ENCODE measurements at regions not wholly inside any gene's neighbourhood (a gene's known extent, or its start where the extent isn't known, plus 50 kb on each side); places are given as distances from the start of the nearest gene placed in this dataset.
"Not testable (repeated sequence)": the region's sequence is repeated elsewhere in the genome, so short reads cannot be mapped to it uniquely, and the experiment has no call there.

DNA sequence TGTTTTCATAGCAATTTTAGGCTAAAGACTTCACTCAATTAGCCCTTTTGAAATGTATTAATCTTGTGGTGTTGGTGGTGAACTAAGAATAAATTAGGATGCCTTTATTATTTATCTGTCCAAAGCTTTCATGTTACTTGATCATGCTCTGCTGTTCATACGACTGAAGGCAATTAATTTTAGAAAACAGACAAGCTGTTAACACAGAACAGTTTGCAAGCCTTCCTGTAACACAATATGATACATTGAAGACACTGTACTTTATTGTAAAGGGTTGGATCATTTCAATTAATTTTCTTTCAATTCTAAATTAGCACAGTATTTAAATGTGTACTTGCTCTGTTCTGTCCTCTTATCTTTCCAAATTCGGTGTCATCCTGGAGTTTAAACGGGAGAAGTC is 794.3 kb upstream of the MIR17HG start:
- no peak for DNase-seq (ENCODE audit: low read depth in 4 of 4, low spot score in 3 of 4)

DNA sequence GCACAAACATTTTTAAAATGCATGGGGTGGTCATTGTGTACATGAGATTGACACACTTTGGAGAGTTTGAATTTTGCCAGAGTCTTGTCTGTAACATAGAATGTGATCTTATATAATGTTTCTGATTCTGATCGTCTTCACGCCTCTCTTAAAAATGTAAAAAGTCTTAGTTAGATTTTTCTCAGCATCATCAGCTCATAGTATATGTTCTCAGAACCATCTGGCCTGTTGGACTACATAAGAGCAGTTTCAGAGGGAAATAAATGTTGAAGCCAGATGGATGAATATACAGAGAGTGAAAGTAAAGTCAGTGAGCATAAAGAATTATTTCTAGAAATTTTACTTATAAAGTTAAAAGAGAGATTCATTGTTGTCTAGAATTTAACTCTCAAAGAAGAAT is 789.9 kb upstream of the MIR17HG start:
- no peak for DNase-seq (ENCODE audit: low read depth in 4 of 4, low spot score in 3 of 4)

- DNase-seq (ENCODE audit: low read depth in 4 of 4, low spot score in 3 of 4): peak in 2 of 4 donors; percentile 5 to 9
These were observed 785.0 kb upstream of the MIR17HG start for GRCh38 chr13:90562443-90562842.

DNA sequence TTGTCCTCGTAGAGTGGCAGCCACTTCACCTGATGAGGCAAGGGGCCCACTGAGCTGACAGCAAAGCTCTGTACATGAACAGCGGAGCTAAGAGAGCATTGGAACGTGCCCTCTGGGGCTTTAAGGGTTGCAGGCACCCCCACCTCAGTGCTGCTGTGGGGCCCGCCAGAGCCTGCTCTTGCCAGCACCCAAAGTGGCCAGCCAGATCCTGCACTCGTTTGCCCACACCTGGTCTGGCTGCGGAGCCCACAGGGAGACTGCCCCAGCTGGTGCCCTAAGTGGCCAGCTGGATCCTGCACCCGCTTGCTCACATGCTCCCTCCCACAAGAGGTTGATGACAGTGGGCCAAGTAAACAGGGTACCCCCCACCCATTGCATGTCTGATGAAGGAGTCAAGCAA is 783.4 kb upstream of the MIR17HG start:
- DNase-seq (ENCODE audit: low read depth in 4 of 4, low spot score in 3 of 4): no peak

GRCh38 chr13:90564566-90564965 is 782.9 kb upstream of the MIR17HG start:
- no peak for DNase-seq (ENCODE audit: low read depth in 4 of 4, low spot score in 3 of 4)

DNA sequence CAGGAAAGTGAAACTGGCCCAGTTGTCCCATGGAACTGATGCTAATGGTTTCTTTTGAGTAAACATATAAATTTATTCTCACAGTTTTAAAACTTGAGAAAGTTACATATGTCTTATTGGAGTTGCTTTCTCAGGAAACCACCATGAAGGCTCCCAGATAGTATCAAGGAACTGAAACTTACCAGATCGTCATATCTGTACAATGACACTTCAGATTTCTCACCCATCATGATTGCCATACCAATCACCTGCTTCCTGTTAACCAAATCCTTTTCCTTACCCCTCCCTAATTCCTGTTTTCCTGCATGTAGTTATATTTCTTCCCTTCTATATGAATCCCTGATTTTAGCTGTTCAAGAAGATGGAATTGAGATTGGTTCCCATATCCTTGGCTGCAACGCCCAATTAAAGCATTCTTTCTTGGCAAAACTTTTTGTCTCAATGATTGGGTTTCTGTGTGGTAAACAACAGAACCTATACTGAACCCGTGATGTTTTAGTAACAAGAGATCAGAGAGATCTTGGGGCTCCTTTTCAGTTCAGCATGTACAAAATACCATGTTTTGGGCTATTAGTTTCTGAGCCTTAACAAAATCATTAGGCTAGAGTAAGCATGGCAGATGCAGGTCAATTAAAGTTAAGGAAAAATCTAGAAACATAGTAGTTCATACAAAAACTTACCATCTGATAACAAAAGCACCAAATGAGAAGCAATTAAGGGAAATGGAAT is 781.3 kb upstream of the MIR17HG start:
- no peak for DNase-seq (ENCODE audit: low read depth in 4 of 4, low spot score in 3 of 4)

DNA sequence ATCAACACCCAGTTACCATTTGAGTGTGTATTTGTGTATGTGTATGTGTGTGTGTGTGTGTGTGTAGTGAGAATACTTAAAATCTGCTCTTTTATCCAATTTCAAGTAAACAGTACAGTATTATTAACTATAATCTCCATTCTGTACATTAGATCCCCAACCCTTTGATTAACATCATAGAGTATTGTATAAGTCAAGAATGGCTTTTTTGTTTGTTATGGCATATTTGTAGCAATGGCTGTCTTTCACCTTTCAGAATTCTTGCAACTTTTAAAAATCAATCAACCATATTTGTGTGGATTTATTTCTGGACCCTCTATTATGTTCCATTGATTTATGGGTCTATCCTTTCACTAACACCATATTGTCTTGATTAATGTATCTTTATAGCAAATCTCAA is 779.3 kb upstream of the MIR17HG start:
- DNase-seq (ENCODE audit: low read depth in 4 of 4, low spot score in 3 of 4): no peak

GRCh38 chr13:90576067-90576466 is 771.4 kb upstream of the MIR17HG start:
- DNase-seq (ENCODE audit: low read depth in 4 of 4, low spot score in 3 of 4): no peak

DNA sequence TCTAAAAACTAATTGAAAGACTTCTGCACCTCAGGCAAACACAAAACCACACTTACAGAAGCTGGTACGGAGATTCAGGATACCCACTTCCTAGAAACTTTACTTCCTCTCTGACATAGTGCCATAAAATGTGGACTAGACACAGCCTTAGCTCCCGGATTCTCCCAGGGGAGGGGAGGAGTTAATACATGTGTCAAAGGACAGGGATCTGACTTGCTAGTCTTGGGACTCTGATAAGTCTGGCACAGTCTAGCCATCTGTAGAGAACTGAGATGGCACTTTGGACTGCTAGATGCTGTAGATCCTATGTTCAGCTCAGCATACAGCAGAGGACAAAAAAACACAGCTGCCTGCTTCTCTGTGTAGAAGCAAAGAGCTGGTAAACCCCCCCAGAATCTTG is 769.8 kb upstream of the MIR17HG start:
- no peak for DNase-seq (ENCODE audit: low read depth in 4 of 4, low spot score in 3 of 4)

DNA sequence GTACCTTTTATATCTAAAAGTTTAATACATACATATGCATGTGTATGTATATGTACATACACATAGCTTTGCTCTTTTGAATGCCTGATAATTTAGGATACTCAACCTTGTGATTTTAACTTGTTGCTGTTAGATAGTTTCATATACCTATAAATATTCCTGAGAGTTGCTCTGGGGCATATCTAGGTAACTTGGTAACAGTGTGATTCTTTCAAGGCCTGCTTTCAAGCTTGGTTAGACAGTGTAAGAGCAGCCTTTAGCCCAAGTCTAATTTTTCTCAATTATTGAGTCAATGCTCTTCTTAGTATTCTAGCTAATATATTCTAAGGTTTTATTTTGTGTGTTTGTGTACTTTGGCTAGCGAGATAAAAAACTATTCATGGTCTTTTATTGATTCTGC is 762.1 kb upstream of the MIR17HG start:
- DNase-seq (ENCODE audit: low read depth in 4 of 4, low spot score in 3 of 4): no peak

DNA sequence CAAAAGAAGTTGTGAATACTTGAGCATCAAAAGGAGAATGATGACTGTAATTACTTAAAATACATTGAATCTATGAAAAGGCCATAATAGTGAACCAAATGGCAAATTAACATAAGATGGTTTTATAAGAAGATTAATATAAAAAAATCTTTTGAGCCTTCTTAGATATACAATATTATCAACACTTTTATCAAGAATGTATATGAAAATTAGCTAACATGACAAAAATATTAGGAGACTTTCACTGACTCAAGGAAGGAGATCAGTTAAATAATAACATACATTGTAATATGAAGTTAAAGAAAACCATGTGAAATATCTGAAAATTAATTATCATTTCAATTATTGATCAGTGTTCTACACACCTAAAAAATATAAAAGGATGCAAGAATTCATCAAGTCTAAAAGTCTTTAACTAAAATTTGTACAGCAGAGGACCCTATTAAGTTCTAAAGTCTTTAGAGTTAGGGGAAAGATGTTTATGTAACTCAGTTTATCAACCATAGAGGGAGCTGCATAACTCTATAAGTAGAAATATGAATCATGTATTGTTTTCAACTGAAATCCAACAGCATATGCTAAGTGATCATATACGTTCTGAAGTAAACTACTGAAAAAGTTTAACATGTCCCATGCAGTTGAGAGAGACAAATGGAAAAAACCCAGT is 756.1 kb upstream of the MIR17HG start:
- DNase-seq (ENCODE audit: low read depth in 4 of 4, low spot score in 3 of 4): no peak

DNA sequence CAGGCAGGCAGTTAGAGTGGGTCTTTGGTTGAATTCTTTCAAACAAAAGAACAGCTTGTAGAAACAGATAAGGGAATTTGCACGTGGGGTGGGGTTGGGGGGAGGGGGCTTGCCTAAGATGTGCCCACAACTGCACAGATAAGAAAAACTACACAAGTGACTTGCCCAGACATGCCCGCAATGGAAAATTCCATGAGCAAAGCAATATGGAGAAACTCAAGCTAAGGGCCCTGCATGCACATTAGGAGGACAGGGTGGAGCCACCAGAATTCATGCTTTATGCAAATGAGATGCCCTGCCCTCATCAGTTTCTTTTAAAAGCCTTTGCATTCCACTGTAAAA is 755.6 kb upstream of the MIR17HG start:
- no peak for DNase-seq (ENCODE audit: low read depth in 4 of 4, low spot score in 3 of 4)

- DNase-seq (ENCODE audit: low read depth in 4 of 4, low spot score in 3 of 4): no peak
These were observed 754.5 kb upstream of the MIR17HG start for GRCh38 chr13:90592943-90593342.

- DNase-seq (ENCODE audit: low read depth in 4 of 4, low spot score in 3 of 4): no peak
These were observed 752.8 kb upstream of the MIR17HG start for GRCh38 chr13:90594681-90595080.

DNA sequence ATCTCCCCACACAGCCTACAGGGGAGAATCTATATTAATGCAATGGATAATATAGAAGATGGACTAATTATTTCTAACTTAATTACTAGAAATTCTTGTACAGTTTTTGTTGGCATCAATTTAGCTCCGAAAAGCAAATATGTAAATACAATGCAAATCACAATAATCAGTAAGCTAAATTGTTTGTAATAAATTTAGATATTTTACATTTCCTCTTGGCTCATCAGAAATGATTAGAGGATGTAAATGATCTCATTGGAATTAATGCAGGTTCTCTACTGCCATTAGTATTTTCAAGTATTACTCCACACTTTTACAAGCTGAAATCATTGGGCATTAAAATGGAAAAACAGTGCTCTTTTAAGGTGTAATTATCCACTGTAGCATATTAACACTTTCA is 741.8 kb upstream of the MIR17HG start:
- DNase-seq (ENCODE audit: low read depth in 4 of 4, low spot score in 3 of 4): no peak

DNA sequence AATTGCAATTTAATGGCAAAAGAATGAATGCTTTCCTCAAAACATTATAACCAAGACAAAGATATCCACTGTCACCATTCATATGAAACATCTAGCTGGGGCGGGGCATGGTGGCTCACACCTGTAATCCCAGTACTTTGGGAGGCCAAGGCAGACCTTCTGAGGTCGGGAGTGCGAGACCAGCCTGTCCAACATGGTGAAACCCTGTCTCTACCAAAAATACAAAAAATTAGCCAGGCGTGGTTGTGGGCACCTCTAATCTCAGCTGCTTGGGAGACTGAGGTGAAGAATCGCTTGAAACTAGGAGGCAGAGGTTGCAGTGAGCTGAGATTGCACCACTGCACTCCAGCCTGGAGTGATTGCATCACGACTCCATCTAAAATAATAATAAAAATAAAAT is 740.6 kb upstream of the MIR17HG start:
- DNase-seq (ENCODE audit: low read depth in 4 of 4, low spot score in 3 of 4): not testable (repeated sequence)

DNA sequence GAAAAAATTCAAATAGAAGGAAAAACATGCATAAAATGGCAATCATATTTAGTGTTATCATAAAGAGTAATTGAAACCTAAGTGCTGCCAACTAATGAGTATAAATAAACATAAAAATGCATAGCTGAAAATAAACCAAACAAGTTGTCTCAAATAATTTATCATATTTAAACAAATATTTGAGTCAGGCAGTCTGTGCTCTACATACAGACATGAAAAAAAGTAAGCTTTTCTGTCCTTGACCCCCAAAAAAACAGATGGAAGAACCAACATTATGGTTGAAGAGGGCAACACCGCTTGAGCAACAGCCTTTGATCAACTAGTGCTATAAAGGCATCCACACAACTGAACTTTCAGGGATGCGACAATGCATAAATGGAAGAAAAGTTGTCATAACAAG is 735.1 kb upstream of the MIR17HG start:
- no peak for DNase-seq (ENCODE audit: low read depth in 4 of 4, low spot score in 3 of 4)

GRCh38 chr13:90613076-90613795 is 734.3 kb upstream of the MIR17HG start:
- DNase-seq (ENCODE audit: low read depth in 4 of 4, low spot score in 3 of 4): no peak

- DNase-seq (ENCODE audit: low read depth in 4 of 4, low spot score in 3 of 4): no peak
These were observed 732.3 kb upstream of the MIR17HG start for GRCh38 chr13:90615236-90615635.

GRCh38 chr13:90615767-90616166 is 731.7 kb upstream of the MIR17HG start:
- DNase-seq (ENCODE audit: low read depth in 4 of 4, low spot score in 3 of 4): no peak

DNA sequence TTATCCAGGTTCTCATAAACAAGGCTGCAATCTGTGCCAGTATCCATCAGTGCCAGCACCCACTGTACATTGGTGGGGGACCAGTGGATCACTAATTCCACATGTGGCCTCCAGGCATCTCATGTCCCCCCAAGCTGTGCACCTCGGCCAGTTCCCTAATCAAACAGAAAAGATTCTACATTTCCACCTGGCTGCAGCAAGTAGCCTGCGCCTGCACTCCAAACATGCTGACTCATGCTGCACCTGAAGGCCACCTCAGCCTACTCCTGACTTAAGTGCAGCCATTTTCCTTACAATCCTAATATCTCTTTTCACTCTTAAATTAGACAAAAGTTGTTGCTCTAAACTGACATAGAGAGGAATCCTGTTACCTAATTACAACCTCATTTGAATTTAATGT is 729.4 kb upstream of the MIR17HG start:
- DNase-seq (ENCODE audit: low read depth in 4 of 4, low spot score in 3 of 4): no peak

DNA sequence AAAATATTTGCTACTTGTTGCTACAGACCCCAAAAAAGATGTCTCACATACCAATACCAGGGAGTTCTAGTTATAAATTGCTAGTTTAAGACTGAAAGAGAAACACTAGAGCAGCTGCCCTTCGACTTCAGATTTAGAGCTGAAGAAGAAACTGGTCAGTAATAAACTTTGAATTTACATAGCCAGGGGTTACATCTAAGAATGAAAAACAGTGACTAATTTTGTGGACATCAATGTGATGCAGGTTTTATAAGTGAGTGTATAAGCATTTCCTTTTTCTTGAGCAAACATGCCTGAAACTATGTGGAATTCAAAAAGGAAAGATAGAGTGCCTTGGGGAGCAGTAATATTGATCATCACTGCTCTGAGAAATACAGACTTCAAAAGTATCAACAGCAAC is 724.9 kb upstream of the MIR17HG start:
- DNase-seq (ENCODE audit: low read depth in 4 of 4, low spot score in 3 of 4): no peak
